ENCODE measurements at regions not wholly inside any gene's neighbourhood (a gene's known extent, or its start where the extent isn't known, plus 50 kb on each side); places are given as distances from the start of the nearest gene placed in this dataset.

DNA sequence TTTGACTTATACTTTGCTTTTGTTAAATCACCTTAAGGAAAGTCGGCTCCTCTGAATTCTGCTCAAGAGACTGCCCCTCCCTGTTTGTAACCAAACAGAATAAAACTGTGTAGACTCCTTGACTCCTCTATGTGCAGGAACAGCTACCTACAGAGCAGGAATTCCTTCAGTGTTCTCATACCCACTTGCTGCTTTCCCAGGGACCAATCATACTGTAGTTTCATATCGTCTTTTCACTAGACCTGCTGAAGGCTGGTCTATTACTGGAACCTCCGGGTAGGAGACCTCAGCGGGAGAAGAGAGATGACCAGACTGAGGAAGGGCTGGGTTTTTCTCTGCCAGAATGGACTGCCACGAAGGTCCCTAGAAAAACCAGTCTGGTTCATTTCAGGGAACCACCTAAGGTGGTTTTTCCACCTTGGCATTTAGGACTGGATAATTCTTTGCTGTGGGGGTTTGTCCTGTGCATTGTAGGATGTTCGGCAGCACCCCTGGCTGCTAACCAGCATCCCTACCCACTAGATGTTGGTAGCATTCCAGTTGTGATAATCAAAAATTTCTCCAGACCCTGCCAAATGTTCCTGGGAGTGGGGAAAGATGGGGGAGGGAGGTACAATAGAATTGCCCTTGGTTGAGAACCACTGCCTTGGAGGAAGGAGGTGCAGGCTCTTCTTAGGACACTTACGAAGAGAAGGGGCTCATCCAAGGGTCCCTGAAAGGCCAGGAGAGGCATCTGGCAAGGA is 80.5 kb downstream of the DNAAF9 start:
- Histone ChIP-seq H3K36me3 (replicated peaks in 1 of 2) (peaks cover 0 to 60% of the 10 kb centered on the region in 2 donors), H3K9me3 (replicated peaks in 1 of 3) (no peaks in the 10 kb centered on the region), H3K27me3 (no peaks in the 10 kb centered on the region), H3K27ac (no peak overlapping the region), H3K4me1 (replicated peaks in 1 of 2) (no peaks in the 10 kb centered on the region), H3K4me3 (no peak overlapping the region)
- TF ChIP-seq, protein P1, sequence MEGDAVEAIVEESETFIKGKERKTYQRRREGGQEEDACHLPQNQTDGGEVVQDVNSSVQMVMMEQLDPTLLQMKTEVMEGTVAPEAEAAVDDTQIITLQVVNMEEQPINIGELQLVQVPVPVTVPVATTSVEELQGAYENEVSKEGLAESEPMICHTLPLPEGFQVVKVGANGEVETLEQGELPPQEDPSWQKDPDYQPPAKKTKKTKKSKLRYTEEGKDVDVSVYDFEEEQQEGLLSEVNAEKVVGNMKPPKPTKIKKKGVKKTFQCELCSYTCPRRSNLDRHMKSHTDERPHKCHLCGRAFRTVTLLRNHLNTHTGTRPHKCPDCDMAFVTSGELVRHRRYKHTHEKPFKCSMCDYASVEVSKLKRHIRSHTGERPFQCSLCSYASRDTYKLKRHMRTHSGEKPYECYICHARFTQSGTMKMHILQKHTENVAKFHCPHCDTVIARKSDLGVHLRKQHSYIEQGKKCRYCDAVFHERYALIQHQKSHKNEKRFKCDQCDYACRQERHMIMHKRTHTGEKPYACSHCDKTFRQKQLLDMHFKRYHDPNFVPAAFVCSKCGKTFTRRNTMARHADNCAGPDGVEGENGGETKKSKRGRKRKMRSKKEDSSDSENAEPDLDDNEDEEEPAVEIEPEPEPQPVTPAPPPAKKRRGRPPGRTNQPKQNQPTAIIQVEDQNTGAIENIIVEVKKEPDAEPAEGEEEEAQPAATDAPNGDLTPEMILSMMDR (IDR thresholded peaks at IDR 0.05), result no peak
- no peak for TF ChIP-seq POLR2A (IDR thresholded peaks at IDR 0.05)
- no peak for DNase-seq
- WGBS, 4 donors, result 89 to 98% (median 90%) methylated on average over 6 to 7 of the region's 7 CpGs
- intact Hi-C loops (cut with DNase I), result no loop called here

DNA sequence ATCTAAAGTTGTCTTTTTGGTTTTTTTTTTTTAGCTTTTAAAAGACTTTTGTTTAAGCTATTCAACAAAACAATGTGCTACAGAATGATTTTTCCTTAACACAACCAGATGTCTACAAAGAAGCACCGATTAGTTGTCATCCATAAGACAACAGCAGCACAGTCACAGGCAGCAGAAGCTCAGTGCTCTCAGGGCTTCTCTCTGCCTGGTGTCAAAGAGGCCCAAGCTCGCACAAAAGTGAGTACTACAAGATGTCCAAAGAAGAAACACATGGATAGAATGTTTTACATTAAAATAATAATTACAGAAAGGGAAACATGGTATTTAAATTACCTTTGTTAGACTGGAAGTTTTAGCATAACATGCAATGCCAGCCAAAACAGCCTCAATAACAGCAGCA is 81.6 kb downstream of the DNAAF9 start:
- Histone ChIP-seq H3K27me3 (no peaks in the 10 kb centered on the region), H3K9me3 (replicated peaks in 1 of 3) (no peaks in the 10 kb centered on the region), H3K36me3 (replicated peaks in 1 of 2) (peaks cover 0 to 58% of the 10 kb centered on the region in 2 donors), H3K4me1 (replicated peaks in 1 of 2) (no peaks in the 10 kb centered on the region), H3K27ac (no peak overlapping the region), H3K4me3 (no peak overlapping the region)
- TF ChIP-seq, protein P1 (IDR thresholded peaks at IDR 0.05), result no peak
- no peak for TF ChIP-seq POLR2A (IDR thresholded peaks at IDR 0.05)
- WGBS, 4 donors, result 90 to 97% (median 93%) methylated on average over 2 of the region's 2 CpGs
- intact Hi-C loops (cut with DNase I), result no loop called here
- no peak for DNase-seq

DNA sequence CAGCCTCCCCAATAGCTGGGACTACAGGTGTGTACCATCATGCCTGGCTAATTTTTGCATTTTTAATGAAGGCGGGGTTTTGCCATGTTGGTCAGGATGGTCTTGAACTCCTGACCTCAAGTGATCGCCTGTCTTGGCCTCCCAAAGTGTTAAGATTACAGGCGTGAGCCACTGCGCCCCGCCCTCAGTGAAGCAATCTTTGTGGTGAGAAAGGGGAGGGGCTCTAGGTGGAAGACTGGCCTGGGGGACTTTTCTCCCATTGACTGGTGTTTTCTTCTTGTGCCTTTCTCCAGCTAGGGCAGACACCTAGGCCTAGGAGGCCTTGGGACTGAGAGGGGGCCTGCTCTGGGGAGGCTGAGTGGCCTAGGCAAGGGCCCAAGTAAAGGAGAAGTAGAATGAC is 84.1 kb downstream of the DNAAF9 start:
- DNase-seq, result no peak
- 76 to 91% (median 83%) methylated on average over 5 of the region's 5 CpGs for WGBS, 4 donors
- H3K27ac ChIP-seq, result no peak overlapping the region
- no peaks in the 10 kb centered on the region for H3K4me1 ChIP-seq (replicated peaks in 1 of 2)
- no peaks in the 10 kb centered on the region for H3K9me3 ChIP-seq (replicated peaks in 1 of 3)
- H3K27me3 ChIP-seq, result no peaks in the 10 kb centered on the region
- no peak for TF ChIP-seq POLR2A (IDR thresholded peaks at IDR 0.05)
- TF ChIP-seq, protein P1 (IDR thresholded peaks at IDR 0.05), result no peak
- no peak overlapping the region for H3K4me3 ChIP-seq
- H3K36me3 ChIP-seq (replicated peaks in 1 of 2), result peaks cover 0 to 46% of the 10 kb centered on the region in 2 donors
- intact Hi-C loops (cut with DNase I), result no loop called here

DNA sequence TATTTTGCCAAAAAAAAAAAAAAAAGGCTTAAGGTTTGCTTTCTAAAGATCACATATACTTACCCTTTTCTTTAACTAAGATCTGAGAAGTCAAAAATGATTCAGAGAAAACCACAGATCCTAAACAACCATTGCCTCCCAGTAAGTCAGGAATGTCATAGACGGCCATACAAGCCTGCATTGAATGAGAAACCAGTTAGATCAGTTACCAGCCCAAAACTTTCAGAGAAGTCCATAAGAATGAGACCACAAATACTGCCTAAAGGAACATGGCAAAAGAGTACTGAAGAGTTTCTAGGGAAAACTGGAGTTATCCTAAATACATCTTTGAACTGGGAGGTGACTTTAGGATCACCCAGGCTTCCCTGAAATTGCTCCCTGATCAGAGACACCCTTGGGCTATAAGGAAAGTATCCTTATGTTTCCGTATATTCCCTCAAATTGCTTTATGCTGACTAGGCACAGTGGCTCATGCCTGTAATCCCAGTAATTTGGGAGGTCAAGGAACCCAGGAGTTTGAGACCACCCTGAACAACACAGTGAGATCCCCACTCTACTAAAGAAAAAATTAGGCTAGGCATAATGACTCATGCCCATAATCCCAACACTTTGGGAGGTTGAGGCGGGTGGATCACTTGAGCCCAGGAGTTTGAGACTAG is 79.4 kb upstream of the SLC4A11 start:
- H3K9me3 ChIP-seq (replicated peaks in 1 of 3), result no peaks in the 10 kb centered on the region
- 80 to 99% (median 90%) methylated on average over 3 of the region's 3 CpGs for WGBS, 4 donors
- intact Hi-C loops (cut with DNase I), result loop anchor here (5.0 to 10.0 kb wide), 2 partner anchors 94 to 101 kb away; no protein-coding TSS in a partner anchor
- no peak overlapping the region for H3K4me3 ChIP-seq
- no peak overlapping the region for H3K27ac ChIP-seq
- H3K27me3 ChIP-seq, result no peaks in the 10 kb centered on the region
- TF ChIP-seq, protein P1 (IDR thresholded peaks at IDR 0.05), result no peak
- no peak for TF ChIP-seq POLR2A (IDR thresholded peaks at IDR 0.05)
- no peak for DNase-seq
- H3K36me3 ChIP-seq (replicated peaks in 1 of 2), result peaks cover 0 to 33% of the 10 kb centered on the region in 2 donors
- H3K4me1 ChIP-seq (replicated peaks in 1 of 2), result peaks cover 31 to 33% of the 10 kb centered on the region in 2 donors

All from adrenal gland (tissue), 9 donors.